Activated gamma-delta T cell treated with Interleukin-2 at 50 U/mL for 16 hours (primary cell): ENCODE measurements at regions not wholly inside any gene's neighbourhood (a gene's known extent, or its start where the extent isn't known, plus 50 kb on each side); places are given as distances from the start of the nearest gene placed in this dataset.
"Not testable (repeated sequence)": the region's sequence is repeated elsewhere in the genome, so short reads cannot be mapped to it uniquely, and the experiment has no call there.

ENCODE experiments used
- DNase-seq: peaks from one replicate; pipeline ENCODE4 v3.0.0-alpha.2; 2020

DNA sequence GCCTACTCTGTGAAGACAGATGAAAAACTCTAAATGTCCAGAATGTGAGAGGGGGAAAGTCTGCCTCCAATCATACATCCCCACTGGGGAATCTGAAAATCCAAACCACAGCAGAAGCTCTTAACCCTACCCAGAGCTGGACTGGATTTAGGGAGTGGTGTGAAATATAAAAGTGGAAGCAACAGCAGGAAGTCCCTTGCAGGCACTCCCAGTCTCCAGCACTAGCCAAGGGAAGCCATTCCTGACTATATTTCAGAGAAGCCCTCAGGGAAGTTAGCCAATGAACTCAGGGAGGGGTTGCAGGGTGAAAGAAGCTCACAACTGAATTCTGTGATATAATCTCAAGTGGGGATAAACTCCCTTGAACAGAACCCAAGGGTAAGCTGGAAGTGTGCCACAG lies 51.5 kb downstream of the CRPPA start:
- no peak for DNase-seq

DNA sequence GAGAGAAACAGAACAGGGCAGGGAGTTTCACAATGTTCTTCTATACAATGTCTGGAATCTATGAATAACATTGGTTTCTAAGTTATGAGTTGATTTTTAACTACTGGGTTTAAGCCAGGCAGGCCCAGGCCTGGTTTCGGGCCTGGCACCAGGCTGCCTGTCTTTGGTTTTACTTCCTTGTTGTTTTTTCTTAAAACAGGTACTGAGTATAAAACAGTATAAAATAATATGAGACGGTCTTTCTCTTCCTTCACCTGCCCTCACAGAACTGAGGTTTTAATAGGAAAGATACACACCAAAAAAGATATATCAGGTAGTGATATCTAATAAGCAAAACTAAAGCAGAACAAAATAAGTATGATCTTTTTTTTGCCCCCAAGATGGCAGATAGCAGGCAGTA lies 52.0 kb downstream of the CRPPA start:
- not testable (repeated sequence) for DNase-seq

- no peak for DNase-seq
These were observed 52.5 kb downstream of the CRPPA start for GRCh38 chr7:16368885-16369284.

GRCh38 chr7:16367115-16367514 lies 54.2 kb downstream of the CRPPA start:
- no peak for DNase-seq

GRCh38 chr7:16365952-16366351 lies 55.4 kb downstream of the CRPPA start:
- DNase-seq: no peak

DNA sequence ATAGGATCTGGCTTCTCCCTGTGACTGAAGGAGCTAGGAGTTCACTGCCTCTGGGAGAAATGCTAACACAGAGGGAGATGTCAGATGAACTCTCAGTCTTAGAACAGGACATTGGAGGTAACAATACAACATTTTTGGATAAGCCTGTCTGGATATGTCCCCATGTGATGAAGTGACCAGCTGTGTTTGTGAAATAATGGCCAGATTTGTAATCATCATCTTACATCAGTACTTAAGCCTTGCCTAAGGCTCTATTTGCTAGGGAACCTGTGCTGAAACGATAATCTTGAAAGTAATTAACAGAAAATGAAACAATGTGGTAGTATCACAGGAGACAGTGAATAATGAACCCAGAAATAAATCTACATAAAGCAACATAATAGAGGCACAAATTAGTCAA lies 56.2 kb downstream of the CRPPA start:
- DNase-seq: no peak

DNA sequence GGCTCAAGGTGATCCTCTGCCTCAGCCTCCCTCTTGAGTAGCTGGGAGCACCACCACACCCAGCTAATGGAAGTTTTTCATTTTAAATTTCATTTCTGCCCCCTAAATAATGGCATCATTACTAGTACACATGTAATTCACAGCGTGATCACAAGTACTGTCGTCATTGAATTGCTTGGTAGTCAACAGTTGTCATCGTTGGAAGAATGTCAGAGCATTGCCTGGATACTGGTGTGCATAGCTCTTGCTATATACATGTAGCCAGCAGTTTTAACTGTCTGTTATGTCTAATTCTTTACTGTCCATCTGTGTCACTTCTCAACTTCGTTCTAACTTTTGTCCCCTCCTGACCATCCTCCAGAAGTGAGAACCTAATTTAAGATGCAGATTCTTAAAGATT lies 62.1 kb downstream of the CRPPA start:
- no peak for DNase-seq

DNA sequence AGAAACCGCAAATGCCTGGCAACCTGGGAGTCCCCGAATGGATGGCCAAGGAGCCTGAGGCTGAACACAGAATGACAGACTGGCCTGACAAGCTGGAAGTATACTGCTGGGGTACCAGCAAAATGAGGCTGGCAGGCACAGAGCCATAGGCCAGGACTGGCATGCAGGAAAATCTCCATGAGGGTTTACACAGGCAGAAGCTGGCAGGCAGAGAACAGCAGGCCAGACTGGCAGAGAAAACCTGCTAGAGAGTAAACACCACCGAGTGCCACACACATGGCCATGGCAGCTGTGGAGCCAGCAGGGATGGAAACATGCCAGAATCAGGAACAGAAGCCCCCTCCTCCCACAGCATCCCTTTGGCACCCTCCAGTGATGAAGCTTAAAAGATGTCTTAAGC lies 63.4 kb downstream of the CRPPA start:
- no peak for DNase-seq

DNA sequence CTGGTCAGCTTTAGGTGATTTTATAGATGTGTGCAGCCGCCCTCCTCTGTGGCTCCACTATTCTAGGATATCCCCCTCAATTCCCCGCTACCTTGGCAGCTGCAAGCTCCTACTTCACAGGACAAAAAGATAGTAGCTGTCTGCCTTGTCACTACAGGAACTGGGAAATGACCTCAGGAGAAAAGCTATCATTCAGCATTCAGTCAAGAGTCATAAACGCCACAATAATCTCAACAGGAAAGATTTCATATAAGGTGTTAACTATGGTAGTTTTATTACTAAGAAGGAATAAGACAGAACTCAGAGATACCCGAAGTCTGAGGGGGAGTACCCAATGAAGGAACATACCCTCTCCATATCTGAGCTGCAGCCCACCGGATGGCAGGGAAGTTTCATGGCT lies 63.9 kb downstream of the CRPPA start:
- no peak for DNase-seq

- no peak for DNase-seq
These were observed 64.9 kb downstream of the CRPPA start for GRCh38 chr7:16356301-16356958.

DNA sequence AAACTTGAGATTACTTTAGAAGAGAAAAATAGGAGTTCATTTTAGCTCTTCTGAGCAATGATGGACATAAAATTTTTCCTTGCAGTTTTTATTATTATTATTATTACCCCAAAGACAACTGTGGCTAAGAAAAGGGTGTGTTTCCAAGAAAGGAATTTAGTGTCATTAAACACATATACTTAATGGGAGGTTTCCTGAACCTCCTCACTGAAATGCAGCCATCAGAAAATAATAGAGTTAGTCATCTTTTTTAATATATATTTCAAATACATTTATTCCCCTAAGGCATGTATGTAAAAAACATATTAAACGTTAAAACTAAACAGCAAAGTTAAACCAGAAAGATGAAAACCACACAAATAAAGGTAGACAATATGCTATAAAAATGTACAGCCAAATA lies 66.8 kb downstream of the CRPPA start:
- no peak for DNase-seq

- no peak for DNase-seq
These were observed 68.1 kb downstream of the CRPPA start for GRCh38 chr7:16353226-16353625.

GRCh38 chr7:16350634-16351033 lies 70.7 kb downstream of the CRPPA start:
- no peak for DNase-seq

GRCh38 chr7:16348251-16348650 lies 73.1 kb downstream of the CRPPA start:
- no peak for DNase-seq

DNA sequence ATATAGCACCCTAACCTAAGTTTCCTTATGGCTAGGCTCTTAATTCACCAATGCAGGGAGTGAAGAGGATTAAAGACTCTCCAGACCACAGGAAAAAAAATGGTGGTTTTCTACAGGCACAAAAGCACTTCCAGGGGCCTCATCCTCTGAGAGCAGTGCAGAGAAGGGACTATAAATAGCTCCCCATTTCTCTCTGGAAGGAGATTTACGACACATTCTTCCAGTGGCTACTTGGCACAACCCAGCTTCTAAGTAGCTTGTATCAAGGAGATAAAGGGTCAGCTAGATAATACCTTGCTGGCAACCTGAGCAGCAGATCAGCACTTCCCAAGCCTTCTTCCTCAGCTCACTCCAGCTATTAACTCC lies 73.5 kb downstream of the CRPPA start:
- no peak for DNase-seq

DNA sequence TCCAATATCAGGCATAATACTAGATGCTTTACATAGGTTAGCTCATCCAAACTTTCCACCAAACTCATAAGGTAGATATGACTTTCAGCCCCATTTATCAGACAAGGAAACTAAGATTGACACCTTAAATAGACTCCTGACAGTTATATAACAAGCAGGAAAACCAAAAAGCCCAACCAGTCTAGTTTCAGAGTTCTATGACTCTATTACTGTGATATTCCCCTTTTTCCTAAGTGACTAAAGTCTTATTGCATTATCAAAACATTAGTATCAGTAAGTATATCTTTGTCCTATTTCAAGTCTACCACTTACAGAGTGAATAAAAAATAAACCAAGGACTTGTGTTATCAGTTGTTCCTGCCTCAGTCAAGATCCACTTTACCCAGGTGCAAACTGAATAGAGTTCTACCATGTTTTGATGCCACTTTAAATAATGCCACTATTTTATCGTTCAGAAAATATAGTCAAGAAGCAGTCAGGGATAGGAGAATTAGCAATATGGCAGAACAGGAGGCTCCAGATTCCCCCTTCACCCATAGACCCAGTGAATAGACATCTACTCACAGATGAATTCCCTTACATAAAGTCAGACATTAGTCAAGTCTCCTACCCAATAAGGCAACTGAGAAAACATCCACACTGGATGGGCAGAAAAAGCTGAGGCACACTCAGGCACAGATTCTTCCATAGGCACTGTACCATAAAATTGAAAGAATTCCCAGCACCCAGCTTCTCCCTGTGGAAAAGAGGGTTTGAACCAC lies 74.1 kb downstream of the CRPPA start:
- DNase-seq: no peak

- DNase-seq: no peak
These were observed 75.1 kb downstream of the CRPPA start for GRCh38 chr7:16345979-16346958.

- DNase-seq: no peak
These were observed 76.4 kb downstream of the CRPPA start for GRCh38 chr7:16344927-16345326.

DNA sequence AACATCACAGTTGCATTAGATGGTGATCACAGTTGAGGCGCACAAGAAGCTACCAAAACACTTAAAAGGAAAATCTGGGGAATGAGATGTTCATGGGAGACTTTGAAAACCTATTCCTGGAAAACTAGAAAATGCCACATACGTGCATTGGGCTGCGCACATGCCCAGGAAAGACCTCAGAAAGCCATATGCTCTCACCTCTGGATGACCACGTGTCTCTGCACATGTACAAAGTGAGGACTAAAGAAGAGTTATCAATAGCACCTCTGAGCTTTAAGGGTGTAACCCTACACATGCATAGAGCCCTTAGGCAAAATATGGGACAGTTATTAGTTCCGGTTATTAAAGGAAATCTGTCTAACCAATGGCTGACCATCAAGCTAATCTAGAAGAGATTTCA lies 77.7 kb downstream of the CRPPA start:
- DNase-seq: no peak

GRCh38 chr7:16338065-16338464 lies 83.3 kb downstream of the CRPPA start:
- no peak for DNase-seq

- no peak for DNase-seq
These were observed 95.2 kb downstream of the CRPPA start for GRCh38 chr7:16326106-16326505.

- no peak for DNase-seq
These were observed 98.0 kb downstream of the CRPPA start for GRCh38 chr7:16323313-16323712.

- DNase-seq: no peak
These were observed 101.2 kb downstream of the CRPPA start for GRCh38 chr7:16320099-16320660.
